HepG2 (cell line): ENCODE measurements at regions not wholly inside any gene's neighbourhood (a gene's known extent, or its start where the extent isn't known, plus 50 kb on each side); places are given as distances from the start of the nearest gene placed in this dataset.

Experiments used
- ARHGAP35 ChIP-seq: sonication (generic); formaldehyde crosslinking; IDR thresholded peaks from 2 replicates; pipeline ENCODE4 v1.9.0; 2022; ENCODE audit warnings: mild to moderate bottlenecking, inconsistent platforms, moderate library complexity, missing genetic modification reagents, borderline replicate concordance
- ATF4 ChIP-seq, 2 experiments: fragments of 450-650 bp in 1 of 2; sonication (generic) in 1 of 2; formaldehyde crosslinking; IDR thresholded peaks; 2 replicates each; pipeline versions ENCODE4 v1.5.0 to v1.8.0; 2020 to 2022; ENCODE audit warnings: mild to moderate bottlenecking in 1 of 2, missing genetic modification reagents in 1 of 2
- CHD4 ChIP-seq: fragments of 200-600 bp; sonication (generic); IDR thresholded peaks from 2 replicates; pipeline ENCODE4 v1.7.0; 2017; ENCODE audit warnings: mild to moderate bottlenecking, low read length, borderline replicate concordance
- FOXA3 ChIP-seq: IDR thresholded peaks from 2 replicates; pipeline ENCODE4 v1.6.1; 2016; ENCODE audit warnings: missing genetic modification reagents, missing compliant biosample characterization
- GPN1 ChIP-seq: sonication (generic); formaldehyde crosslinking; IDR thresholded peaks from 2 replicates; pipeline ENCODE4 v1.5.1; 2020; ENCODE audit warnings: missing genetic modification reagents, borderline replicate concordance
- GTF3A ChIP-seq: sonication (generic); formaldehyde crosslinking; conservative IDR thresholded peaks from 2 replicates; pipeline ENCODE4 v1.4.0; 2020; ENCODE audit warnings: mild to moderate bottlenecking, missing genetic modification reagents
- MEIS1 ChIP-seq: sonication (generic); formaldehyde crosslinking; IDR thresholded peaks from 2 replicates; pipeline ENCODE4 v1.9.0; 2021; ENCODE audit warnings: mild to moderate bottlenecking, missing genetic modification reagents, moderate library complexity, borderline replicate concordance
- NFE2 ChIP-seq: sonication (generic); formaldehyde crosslinking; IDR thresholded peaks from 2 replicates; pipeline ENCODE4 v1.4.0; 2020; ENCODE audit warnings: missing genetic modification reagents
- PHF8 ChIP-seq: sonication (generic); formaldehyde crosslinking; IDR thresholded peaks from 2 replicates; pipeline ENCODE4 v1.5.0; 2020; ENCODE audit warnings: missing genetic modification reagents
- RORA ChIP-seq: sonication (generic); formaldehyde crosslinking; IDR thresholded peaks from 2 replicates; pipeline ENCODE4 v1.5.0; 2020; ENCODE audit warnings: mild to moderate bottlenecking, missing genetic modification reagents, moderate library complexity
- SOX6 ChIP-seq, 2 experiments: fragments of 450-650 bp in 1 of 2; sonication (generic) in 1 of 2; formaldehyde crosslinking in 1 of 2; IDR thresholded peaks; 2 replicates each; pipeline versions ENCODE4 v1.4.0 to v1.6.1; 2017 to 2020; ENCODE audit warnings: antibody characterized with exemption in 1 of 2, mild to moderate bottlenecking in 1 of 2, missing genetic modification reagents in 1 of 2
- SPEN ChIP-seq: sonication (generic); formaldehyde crosslinking; IDR thresholded peaks from 2 replicates; pipeline ENCODE4 v1.5.1; 2020; ENCODE audit warnings: low read depth, mild to moderate bottlenecking, missing genetic modification reagents
- TBX3 ChIP-seq: fragments of 450-650 bp; IDR thresholded peaks from 2 replicates; pipeline ENCODE4 v1.6.1; 2017; ENCODE audit warnings: antibody characterized with exemption, mild to moderate bottlenecking, inconsistent platforms, borderline replicate concordance
- ZGPAT ChIP-seq: IDR thresholded peaks from 2 replicates; pipeline ENCODE4 v1.6.1; 2016; ENCODE audit warnings: mild to moderate bottlenecking
- ZNF17 ChIP-seq: sonication (generic); formaldehyde crosslinking; IDR thresholded peaks from 2 replicates; pipeline ENCODE4 v1.5.0; 2020; ENCODE audit warnings: mild to moderate bottlenecking, missing genetic modification reagents
- ZNF362 ChIP-seq: sonication (generic); formaldehyde crosslinking; IDR thresholded peaks from 2 replicates; pipeline ENCODE4 v1.4.0; 2020; ENCODE audit warnings: missing genetic modification reagents, mild to moderate bottlenecking, borderline replicate concordance
- ZNF512 ChIP-seq: sonication (generic); formaldehyde crosslinking; IDR thresholded peaks from 2 replicates; pipeline ENCODE4 v1.4.0; 2020; ENCODE audit warnings: mild to moderate bottlenecking, missing genetic modification reagents
- ZNF720 ChIP-seq: sonication (generic); formaldehyde crosslinking; IDR thresholded peaks from 2 replicates; pipeline ENCODE4 v1.4.0; 2020; ENCODE audit warnings: missing genetic modification reagents
- ZNF772 ChIP-seq: sonication (generic); formaldehyde crosslinking; IDR thresholded peaks from 2 replicates; pipeline ENCODE4 v1.5.0; 2020; ENCODE audit warnings: mild to moderate bottlenecking, missing genetic modification reagents
- ZNF776 ChIP-seq: sonication (generic); formaldehyde crosslinking; IDR thresholded peaks from 2 replicates; pipeline ENCODE4 v1.4.0; 2020; ENCODE audit warnings: mild to moderate bottlenecking, missing genetic modification reagents
- TF ChIP-seq, protein P1 (sequence below): sonication (generic); formaldehyde crosslinking; IDR thresholded peaks from 2 replicates; pipeline ENCODE4 v1.8.1; 2022; ENCODE audit warnings: mild to moderate bottlenecking, missing genetic modification reagents

DNA sequence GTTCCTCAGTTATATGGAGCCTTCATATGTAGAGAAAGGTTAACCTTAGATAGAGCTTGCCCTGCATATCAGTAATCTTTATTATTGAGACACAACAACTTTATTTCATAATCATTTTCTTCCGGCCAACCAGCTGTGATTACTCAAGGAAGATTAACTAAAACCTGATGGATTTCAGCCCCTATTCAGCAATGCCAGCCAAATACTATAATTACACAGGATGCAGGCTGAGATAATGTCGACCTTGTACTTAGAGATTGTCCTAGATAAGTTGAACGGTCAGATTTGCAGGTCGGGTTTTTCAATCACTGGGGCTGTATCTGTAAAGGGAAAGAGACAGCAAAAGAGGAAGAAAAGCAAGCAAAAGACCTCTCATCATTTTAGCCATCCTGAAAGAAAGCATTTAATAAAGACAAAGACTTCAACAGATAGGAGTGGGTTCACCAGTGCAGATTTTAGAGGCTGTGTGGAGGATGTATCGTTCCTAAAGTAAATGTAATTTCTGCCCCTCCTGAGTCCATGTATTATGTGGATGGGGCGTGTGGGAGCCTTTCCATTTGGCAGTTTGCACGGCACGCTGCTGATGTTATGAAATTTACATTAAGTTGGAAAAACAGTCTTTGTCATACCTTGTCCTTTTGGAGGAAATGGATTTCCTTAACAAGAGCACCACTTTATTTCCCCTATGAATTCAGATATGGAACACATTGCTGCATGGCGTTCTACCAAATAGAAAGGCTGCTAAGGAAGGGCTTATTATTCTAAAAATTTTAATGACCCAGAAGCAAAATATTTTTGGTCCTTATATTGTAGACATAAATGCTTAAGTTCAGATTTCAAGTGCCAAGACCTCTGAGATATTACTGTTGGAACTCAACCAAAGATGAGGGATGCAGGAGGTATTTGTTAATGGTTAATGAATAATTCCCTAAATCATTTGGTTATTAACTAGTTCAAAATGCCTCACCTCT is 496.7 kb downstream of the SPRY1 start (continued):
- no peak for TF ChIP-seq MEIS1 (CRISPR knock-in tag)
- TF ChIP-seq RORA = no peak
- TF ChIP-seq ATF4 (CRISPR knock-in tag; IDR thresholded peaks at IDR 0.05) = no peak
- no peak for TF ChIP-seq ARHGAP35 (CRISPR knock-in tag)
- TF ChIP-seq PHF8 (CRISPR knock-in tag) = no peak
- TF ChIP-seq, protein P1, sequence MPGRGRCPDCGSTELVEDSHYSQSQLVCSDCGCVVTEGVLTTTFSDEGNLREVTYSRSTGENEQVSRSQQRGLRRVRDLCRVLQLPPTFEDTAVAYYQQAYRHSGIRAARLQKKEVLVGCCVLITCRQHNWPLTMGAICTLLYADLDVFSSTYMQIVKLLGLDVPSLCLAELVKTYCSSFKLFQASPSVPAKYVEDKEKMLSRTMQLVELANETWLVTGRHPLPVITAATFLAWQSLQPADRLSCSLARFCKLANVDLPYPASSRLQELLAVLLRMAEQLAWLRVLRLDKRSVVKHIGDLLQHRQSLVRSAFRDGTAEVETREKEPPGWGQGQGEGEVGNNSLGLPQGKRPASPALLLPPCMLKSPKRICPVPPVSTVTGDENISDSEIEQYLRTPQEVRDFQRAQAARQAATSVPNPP (CRISPR knock-in tag) = no peak
- no peak for TF ChIP-seq SPEN
- no peak for TF ChIP-seq ZNF720 (CRISPR knock-in tag)
- TF ChIP-seq TBX3 = no peak
- TF ChIP-seq ZNF17 (CRISPR knock-in tag) = no peak
- peak; percentile 37; the same call in 1 of the 2 replicates for TF ChIP-seq ZGPAT (CRISPR knock-in tag)
- TF ChIP-seq GPN1 (CRISPR knock-in tag) = no peak
- no peak for TF ChIP-seq NFE2 (CRISPR knock-in tag)
- TF ChIP-seq FOXA3 (CRISPR knock-in tag) = no peak; the same call in 1 of the 2 replicates
- peak; percentile 43; the same call in 1 of the 2 replicates for TF ChIP-seq ZNF362 (CRISPR knock-in tag)
- TF ChIP-seq ZNF512 = no peak
- no peak for TF ChIP-seq CHD4
- TF ChIP-seq GTF3A (CRISPR knock-in tag) = no peak
- TF ChIP-seq ZNF776 = no peak
- TF ChIP-seq SOX6 (IDR thresholded peaks at IDR 0.05) = no peak
- peak; percentile 69 for TF ChIP-seq SOX6 (CRISPR knock-in tag; IDR thresholded peaks at IDR 0.05)
- no peak for TF ChIP-seq ZNF772 (CRISPR knock-in tag)
